GM10266 (cell line): ENCODE measurements at regions not wholly inside any gene's neighbourhood (a gene's known extent, or its start where the extent isn't known, plus 50 kb on each side); places are given as distances from the start of the nearest gene placed in this dataset.

Experiments used
- DNase-seq: peaks from one replicate; pipeline ENCODE4 v3.0.0; 2012; ENCODE audit errors: extremely low spot score
- TF ChIP-seq, protein P1 (sequence below): IDR thresholded peaks from 2 replicates; pipeline ENCODE4 v1.5.1; 2012; ENCODE audit warnings: mild to moderate bottlenecking, low read depth; ENCODE audit not compliant: control insufficient read depth, insufficient read depth; ENCODE audit errors: missing control alignments

DNA sequence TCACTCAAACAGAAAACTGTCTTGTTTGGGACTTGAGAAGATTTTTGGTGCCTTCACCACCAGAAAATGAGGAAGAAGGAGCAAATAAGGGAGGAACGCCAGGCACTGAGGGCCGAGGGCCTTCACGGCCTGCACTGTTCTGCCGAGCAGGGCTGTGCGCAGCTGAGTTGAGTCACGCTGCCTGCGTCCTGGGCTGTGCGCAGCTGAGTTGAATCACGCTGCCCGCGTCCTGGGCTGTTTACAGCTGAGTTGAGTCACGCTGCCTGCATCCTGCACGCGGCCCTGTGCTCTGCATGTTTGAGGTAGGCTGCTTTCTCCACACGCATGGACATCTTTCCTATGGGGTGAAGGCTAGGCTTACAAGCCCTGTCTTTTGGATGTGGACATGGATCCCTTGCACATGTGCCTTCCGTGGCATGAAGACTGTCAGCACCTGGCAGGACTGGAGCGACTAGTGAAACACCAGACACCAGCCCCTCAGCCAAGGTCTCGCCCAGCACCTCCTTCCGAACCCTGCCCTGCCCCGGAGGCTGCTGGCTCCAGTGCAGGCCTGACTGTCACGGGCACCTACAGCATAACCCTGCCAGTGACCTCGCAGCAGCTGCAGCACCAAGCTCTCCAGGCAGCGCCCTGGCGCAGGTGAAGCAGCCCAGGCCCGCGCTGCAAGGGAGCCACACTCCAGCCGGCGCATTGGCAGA is 96.7 kb downstream of the HTR5A start:
- DNase-seq, result no peak
- TF ChIP-seq, protein P1, sequence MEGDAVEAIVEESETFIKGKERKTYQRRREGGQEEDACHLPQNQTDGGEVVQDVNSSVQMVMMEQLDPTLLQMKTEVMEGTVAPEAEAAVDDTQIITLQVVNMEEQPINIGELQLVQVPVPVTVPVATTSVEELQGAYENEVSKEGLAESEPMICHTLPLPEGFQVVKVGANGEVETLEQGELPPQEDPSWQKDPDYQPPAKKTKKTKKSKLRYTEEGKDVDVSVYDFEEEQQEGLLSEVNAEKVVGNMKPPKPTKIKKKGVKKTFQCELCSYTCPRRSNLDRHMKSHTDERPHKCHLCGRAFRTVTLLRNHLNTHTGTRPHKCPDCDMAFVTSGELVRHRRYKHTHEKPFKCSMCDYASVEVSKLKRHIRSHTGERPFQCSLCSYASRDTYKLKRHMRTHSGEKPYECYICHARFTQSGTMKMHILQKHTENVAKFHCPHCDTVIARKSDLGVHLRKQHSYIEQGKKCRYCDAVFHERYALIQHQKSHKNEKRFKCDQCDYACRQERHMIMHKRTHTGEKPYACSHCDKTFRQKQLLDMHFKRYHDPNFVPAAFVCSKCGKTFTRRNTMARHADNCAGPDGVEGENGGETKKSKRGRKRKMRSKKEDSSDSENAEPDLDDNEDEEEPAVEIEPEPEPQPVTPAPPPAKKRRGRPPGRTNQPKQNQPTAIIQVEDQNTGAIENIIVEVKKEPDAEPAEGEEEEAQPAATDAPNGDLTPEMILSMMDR, result no peak

DNA sequence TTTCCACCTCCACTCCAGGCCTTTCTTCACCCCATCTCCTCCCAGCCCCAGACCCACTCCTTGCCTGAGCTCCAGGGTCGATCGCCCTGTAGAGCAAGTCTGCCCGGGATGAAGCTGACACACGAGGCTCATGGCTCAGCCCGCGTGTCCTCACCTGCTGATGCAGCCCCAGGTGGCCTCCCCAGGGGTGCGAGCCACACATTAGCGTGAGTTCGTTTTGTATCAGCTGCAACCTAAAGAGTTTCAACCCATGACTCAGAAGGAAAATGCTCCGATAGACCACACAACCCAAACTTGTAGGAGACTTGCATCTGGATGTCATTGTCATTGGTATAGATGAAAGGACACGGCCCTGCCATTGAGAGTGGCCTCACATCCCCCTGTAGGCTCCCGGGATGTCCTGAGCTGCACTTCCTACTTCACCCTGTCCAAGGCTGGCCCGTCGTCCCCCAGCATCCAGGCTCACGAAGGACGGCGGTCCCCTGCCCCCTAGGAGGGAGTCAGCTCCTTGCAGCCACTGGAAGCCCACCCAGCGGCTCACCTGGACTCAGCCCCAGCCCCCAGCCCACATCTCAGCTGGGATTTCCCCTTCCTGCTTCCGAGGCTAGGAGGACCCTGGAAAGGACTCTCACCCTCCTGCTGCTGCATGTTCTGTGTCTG is 97.7 kb downstream of the HTR5A start:
- TF ChIP-seq, protein P1, result no peak
- DNase-seq, result no peak

DNA sequence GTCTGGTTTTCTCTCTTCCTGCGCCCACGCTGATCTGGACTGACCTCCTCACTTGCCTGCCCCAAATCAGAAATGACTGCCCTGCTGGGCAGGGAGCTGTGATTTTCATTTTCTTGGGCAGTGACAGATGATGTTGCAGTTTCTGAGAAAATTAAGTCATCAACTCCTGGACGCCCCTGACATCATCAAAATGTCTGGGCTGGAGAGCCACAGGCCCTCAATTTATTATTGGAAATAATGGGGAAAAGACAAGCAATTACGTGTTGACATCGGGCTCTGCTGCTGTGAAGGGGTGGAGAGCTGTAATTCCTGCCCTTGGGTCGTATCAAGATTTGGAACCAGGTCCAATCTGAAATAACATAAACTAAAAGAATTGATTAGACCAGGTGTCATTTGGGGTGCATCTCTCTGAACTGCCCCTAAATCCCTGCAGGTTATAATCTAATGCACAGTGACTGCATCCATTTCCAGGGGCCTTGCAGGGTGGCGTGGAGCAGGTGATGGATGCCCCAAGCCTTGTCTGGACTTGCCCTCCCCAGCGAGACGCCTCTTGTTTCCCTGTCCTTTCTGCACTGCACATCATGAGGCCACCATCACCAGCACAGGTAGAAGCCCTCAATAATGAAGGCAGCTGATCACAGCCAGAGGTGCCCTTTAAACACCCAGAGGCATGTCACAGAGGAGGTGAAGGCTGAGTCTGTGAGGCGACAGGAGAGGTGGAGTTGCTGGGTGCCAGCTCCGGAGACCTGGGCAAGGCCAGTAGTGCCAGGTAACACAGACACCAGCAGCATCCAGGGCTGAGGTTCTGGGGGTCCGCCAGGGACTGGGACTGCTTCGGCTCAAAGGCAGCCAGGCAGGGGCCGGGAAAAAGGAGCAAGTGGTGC is 98.7 kb downstream of the HTR5A start:
- TF ChIP-seq, protein P1, result no peak
- DNase-seq, result no peak

DNA sequence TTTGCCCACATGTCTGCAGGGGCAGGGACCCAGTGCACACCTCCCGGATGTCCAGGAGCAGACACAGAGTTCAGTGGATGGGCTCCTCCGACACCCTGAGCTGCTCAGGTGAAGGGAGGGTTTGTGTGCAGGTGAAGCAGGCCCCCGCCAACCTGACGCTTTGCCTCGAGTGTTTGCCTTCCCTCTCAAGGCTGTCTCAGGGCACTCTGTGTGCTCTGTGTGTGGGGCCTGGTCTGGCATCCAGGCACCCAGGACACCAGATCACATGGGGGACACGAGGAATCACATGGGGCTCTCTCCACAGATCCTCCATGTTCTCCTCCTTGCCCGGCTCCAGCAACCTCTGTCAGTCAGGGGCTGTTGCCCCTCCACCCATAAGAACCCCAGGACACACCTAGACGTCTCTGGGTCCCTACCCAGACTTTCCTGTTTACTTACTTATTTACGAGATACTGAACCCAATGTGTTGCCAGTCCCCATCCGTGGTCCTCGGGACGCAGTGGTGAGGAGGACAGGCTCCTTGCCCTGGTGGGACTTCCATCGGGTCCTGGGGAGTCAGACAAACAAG is 99.5 kb downstream of the HTR5A start:
- TF ChIP-seq, protein P1, result no peak
- DNase-seq, result no peak

DNA sequence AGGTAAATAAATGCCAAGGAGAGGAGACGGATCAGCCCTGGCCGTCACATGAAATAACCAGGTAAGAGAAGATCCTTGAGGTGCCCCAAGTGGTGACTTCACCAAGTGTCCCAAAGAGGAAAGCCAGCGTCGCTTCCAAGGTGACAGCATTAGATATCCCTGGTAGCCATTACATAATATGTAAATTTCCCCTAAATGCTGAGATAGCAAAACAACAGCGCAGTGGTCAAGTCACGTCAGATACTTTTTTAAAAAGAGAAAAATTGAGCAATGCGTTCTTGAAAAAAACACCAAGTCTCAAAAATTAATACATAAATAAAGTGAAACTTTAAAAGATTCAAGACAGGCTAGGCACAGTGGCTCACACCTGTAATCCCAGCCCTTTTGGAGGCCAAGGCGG is 100.2 kb downstream of the HTR5A start:
- TF ChIP-seq, protein P1, result no peak
- no peak for DNase-seq

DNA sequence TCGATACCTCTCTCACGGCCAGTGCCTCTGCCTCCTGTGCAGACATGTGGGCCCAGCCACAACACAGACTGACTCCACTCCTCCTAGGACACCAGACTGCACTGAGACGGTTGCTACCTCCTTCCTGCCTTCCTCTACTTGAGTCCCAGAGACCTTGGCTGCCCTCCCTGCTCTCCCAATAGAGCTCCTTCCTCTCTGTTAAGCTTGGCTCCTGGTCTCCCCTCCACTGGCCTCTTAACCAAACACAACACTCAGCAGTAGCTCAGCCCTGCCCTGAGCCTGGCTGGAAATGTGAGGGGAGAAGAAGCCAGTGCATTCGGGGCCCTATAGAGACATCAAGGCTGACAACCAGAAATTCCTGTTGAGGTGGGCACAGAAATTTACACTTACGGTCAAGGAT is 102.0 kb downstream of the HTR5A start:
- TF ChIP-seq, protein P1, result no peak
- no peak for DNase-seq
